Mesodermal cell (in vitro differentiated cells): ENCODE measurements at regions not wholly inside any gene's neighbourhood (a gene's known extent, or its start where the extent isn't known, plus 50 kb on each side); places are given as distances from the start of the nearest gene placed in this dataset.

ENCODE experiments used
- H3K27ac ChIP-seq: 2 replicates; pipeline ENCODE4 v1.7.0; 2013; ENCODE audit warnings: mild to moderate bottlenecking, low read depth, low read length, moderate library complexity; ENCODE audit not compliant: severe bottlenecking
- H3K36me3 ChIP-seq: 2 replicates; pipeline ENCODE4 v1.7.1; 2013; ENCODE audit warnings: mild to moderate bottlenecking, low read length, moderate library complexity; ENCODE audit not compliant: control insufficient read depth, insufficient read depth
- H3K4me1 ChIP-seq: one replicate; pipeline ENCODE4 v1.7.1; 2013; ENCODE audit warnings: mild to moderate bottlenecking, low read length; ENCODE audit not compliant: insufficient read depth, control insufficient read depth, poor library complexity, severe bottlenecking
- H3K4me3 ChIP-seq: 2 replicates; pipeline ENCODE4 v1.7.0; 2013; ENCODE audit warnings: low read length, control low read depth, mild to moderate bottlenecking; ENCODE audit not compliant: insufficient read depth, poor library complexity, severe bottlenecking; ENCODE audit errors: extremely low read depth
- H3K9me3 ChIP-seq: 2 replicates; pipeline ENCODE4 v1.7.1; 2013; ENCODE audit warnings: mild to moderate bottlenecking, low read length, moderate library complexity; ENCODE audit not compliant: control insufficient read depth
- WGBS, 2 experiments: methylation state at CpG; one replicate each; pipeline ENCODE4 v1.1.5; 2013; ENCODE audit warnings: missing lambda C conversion rate in 2 of 2; ENCODE audit not compliant: insufficient coverage in 2 of 2; 5-methylcytosine and 5-hydroxymethylcytosine counted together

GRCh38 chr14:104515811-104516780 lies 63.5 kb upstream of the C14orf180 start:
- no peaks in the 10 kb centered on the region for H3K9me3 ChIP-seq
- H3K4me3 ChIP-seq: no peak overlapping the region
- H3K27ac ChIP-seq: no peak overlapping the region
- no peaks in the 10 kb centered on the region for H3K36me3 ChIP-seq
- no peaks in the 10 kb centered on the region for H3K4me1 ChIP-seq
- 92% methylated on average over 21 to 23 of the region's 23 CpGs for WGBS, 2 experiments

GRCh38 chr14:104516906-104517305 lies 62.7 kb upstream of the C14orf180 start:
- Histone ChIP-seq H3K4me3 (no peak overlapping the region), H3K4me1 (no peaks in the 10 kb centered on the region), H3K36me3 (no peaks in the 10 kb centered on the region), H3K27ac (no peak overlapping the region), H3K9me3 (no peaks in the 10 kb centered on the region)
- WGBS, 2 experiments: 74 to 84% methylated on average over 7 of the region's 8 CpGs

GRCh38 chr14:104517426-104517825 lies 62.1 kb upstream of the C14orf180 start:
- Histone ChIP-seq H3K36me3 (no peaks in the 10 kb centered on the region), H3K27ac (no peak overlapping the region), H3K4me3 (no peak overlapping the region), H3K9me3 (no peaks in the 10 kb centered on the region), H3K4me1 (no peaks in the 10 kb centered on the region)
- 98 to 100% methylated on average over 5 to 7 of the region's 8 CpGs for WGBS, 2 experiments

- Histone ChIP-seq H3K9me3 (no peaks in the 10 kb centered on the region), H3K4me3 (no peak overlapping the region), H3K4me1 (no peaks in the 10 kb centered on the region), H3K36me3 (no peaks in the 10 kb centered on the region), H3K27ac (no peak overlapping the region)
- WGBS, 2 experiments: 86 to 100% methylated on average over 4 to 7 of the region's 14 CpGs
Measured at GRCh38 chr14:104517867-104518266, 61.7 kb upstream of the C14orf180 start.

GRCh38 chr14:104518659-104519350 lies 60.8 kb upstream of the C14orf180 start:
- no peaks in the 10 kb centered on the region for H3K4me1 ChIP-seq
- H3K36me3 ChIP-seq: no peaks in the 10 kb centered on the region
- no peaks in the 10 kb centered on the region for H3K9me3 ChIP-seq
- no peak overlapping the region for H3K4me3 ChIP-seq
- 85 to 90% methylated on average over 14 to 17 of the region's 18 CpGs for WGBS, 2 experiments
- no peak overlapping the region for H3K27ac ChIP-seq

GRCh38 chr14:104519721-104520120 lies 59.8 kb upstream of the C14orf180 start:
- Histone ChIP-seq H3K9me3 (peaks cover 4% of the 10 kb centered on the region), H3K36me3 (no peaks in the 10 kb centered on the region), H3K4me1 (no peaks in the 10 kb centered on the region), H3K27ac (no peak overlapping the region), H3K4me3 (no peak overlapping the region)
- WGBS, 2 experiments: 83 to 88% methylated on average over 5 to 7 of the region's 8 CpGs

- Histone ChIP-seq H3K36me3 (no peaks in the 10 kb centered on the region), H3K4me3 (no peak overlapping the region), H3K27ac (no peak overlapping the region), H3K9me3 (peaks cover 6% of the 10 kb centered on the region), H3K4me1 (no peaks in the 10 kb centered on the region)
- WGBS, 2 experiments: 88 to 89% methylated on average over 10 to 11 of the region's 13 CpGs
Measured at GRCh38 chr14:104520620-104521410, 58.7 kb upstream of the C14orf180 start.

- H3K27ac ChIP-seq: no peak overlapping the region
- 96 to 97% methylated on average over 6 to 8 of the region's 8 CpGs for WGBS, 2 experiments
Measured at GRCh38 chr14:104521816-104522745, 57.5 kb upstream of the C14orf180 start.

GRCh38 chr14:104522926-104523545 lies 56.5 kb upstream of the C14orf180 start:
- 95 to 96% methylated on average over 6 to 10 of the region's 13 CpGs for WGBS, 2 experiments
- Histone ChIP-seq H3K36me3 (no peaks in the 10 kb centered on the region), H3K27ac (no peak overlapping the region), H3K4me1 (no peaks in the 10 kb centered on the region), H3K4me3 (no peak overlapping the region), H3K9me3 (peaks cover 14% of the 10 kb centered on the region)

More at GRCh38 chr14:104521816-104522745, 57.5 kb upstream of the C14orf180 start:
- no peaks in the 10 kb centered on the region for H3K4me1 ChIP-seq
- H3K36me3 ChIP-seq: no peaks in the 10 kb centered on the region
- H3K9me3 ChIP-seq: peaks cover 6% of the 10 kb centered on the region
- no peak overlapping the region for H3K4me3 ChIP-seq
